Suprapubic skin (tissue), 4 donors: ENCODE measurements at regions not wholly inside any gene's neighbourhood (a gene's known extent, or its start where the extent isn't known, plus 50 kb on each side); places are given as distances from the start of the nearest gene placed in this dataset.

Experiments
- DNase-seq, 2 donors: peaks; one replicate each; pipeline ENCODE4 v3.0.0-alpha.2; 2019; ENCODE audit warnings: low spot score in 2 of 2
- H3K27ac ChIP-seq: fragments of 200-600 bp; sonication (generic); one replicate; pipeline ENCODE4 v1.5.1; 2019
- H3K27me3 ChIP-seq: fragments of 200-600 bp; sonication (generic); one replicate; pipeline ENCODE4 v1.5.1; 2019
- H3K36me3 ChIP-seq: fragments of 200-600 bp; sonication (generic); one replicate; pipeline ENCODE4 v1.5.1; 2019
- H3K4me1 ChIP-seq: fragments of 200-600 bp; sonication (generic); one replicate; pipeline ENCODE4 v1.5.1; 2019
- H3K4me3 ChIP-seq: fragments of 200-600 bp; sonication (generic); one replicate; pipeline ENCODE4 v1.5.1; 2019; ENCODE audit warnings: mild to moderate bottlenecking
- H3K9me3 ChIP-seq: fragments of 200-600 bp; sonication (generic); one replicate; pipeline ENCODE4 v1.5.1; 2019
- EP300 ChIP-seq: sonication (generic); formaldehyde crosslinking; IDR thresholded peaks from one replicate; pipeline ENCODE4 v1.6.1; 2017; ENCODE audit warnings: antibody characterized with exemption
- POLR2A ChIP-seq, 2 donors: fragments of 450-650 bp; IDR thresholded peaks; one replicate each; pipeline ENCODE4 v1.6.1; 2017; ENCODE audit warnings: antibody characterized with exemption in 2 of 2, mild to moderate bottlenecking in 2 of 2, moderate library complexity in 2 of 2
- POLR2AphosphoS5 ChIP-seq, 3 donors: sonication (generic); formaldehyde crosslinking; IDR thresholded peaks; one replicate each; pipeline ENCODE4 v1.6.1; 2017; ENCODE audit warnings: antibody characterized with exemption in 3 of 3
- WGBS: methylation state at CpG from one replicate; pipeline ENCODE4 v1.1.5; 2018; 5-methylcytosine and 5-hydroxymethylcytosine counted together
- TF ChIP-seq, protein P1 (sequence below), 2 donors: fragments of 200-600 bp in 1 of 2; fragments of 450-650 bp in 1 of 2; sonication (generic) in 1 of 2; IDR thresholded peaks; one replicate each; pipeline ENCODE4 v1.5.1; 2016 to 2019; ENCODE audit warnings: antibody characterized with exemption in 2 of 2, mild to moderate bottlenecking in 1 of 2, moderate library complexity in 1 of 2

DNA sequence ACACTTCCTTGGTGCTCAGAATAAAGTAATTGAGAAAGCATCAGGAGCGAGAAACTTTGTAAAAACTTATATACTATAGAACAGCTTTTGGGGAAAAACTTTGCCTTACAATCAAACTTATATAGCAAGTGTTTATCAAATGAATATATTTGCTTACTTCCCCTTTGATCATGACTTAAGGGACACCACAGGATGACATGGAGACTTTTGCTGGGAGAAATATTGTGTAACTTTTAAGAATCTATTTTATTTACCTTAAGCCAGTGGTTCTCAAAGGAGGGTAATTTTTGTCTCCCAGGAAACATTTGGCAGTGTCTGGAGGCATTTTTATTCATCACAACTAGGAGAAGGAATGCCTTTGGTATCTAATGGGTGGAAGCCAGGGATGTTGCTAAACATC is 173.8 kb upstream of the HABP2 start:
- Histone ChIP-seq H3K27me3 (no peaks in the 10 kb centered on the region), H3K4me3 (no peak overlapping the region), H3K36me3 (no peaks in the 10 kb centered on the region), H3K4me1 (peaks cover 16% of the 10 kb centered on the region), H3K27ac (no peak overlapping the region), H3K9me3 (no peaks in the 10 kb centered on the region)
- DNase-seq: no peak
- TF ChIP-seq, protein P1, sequence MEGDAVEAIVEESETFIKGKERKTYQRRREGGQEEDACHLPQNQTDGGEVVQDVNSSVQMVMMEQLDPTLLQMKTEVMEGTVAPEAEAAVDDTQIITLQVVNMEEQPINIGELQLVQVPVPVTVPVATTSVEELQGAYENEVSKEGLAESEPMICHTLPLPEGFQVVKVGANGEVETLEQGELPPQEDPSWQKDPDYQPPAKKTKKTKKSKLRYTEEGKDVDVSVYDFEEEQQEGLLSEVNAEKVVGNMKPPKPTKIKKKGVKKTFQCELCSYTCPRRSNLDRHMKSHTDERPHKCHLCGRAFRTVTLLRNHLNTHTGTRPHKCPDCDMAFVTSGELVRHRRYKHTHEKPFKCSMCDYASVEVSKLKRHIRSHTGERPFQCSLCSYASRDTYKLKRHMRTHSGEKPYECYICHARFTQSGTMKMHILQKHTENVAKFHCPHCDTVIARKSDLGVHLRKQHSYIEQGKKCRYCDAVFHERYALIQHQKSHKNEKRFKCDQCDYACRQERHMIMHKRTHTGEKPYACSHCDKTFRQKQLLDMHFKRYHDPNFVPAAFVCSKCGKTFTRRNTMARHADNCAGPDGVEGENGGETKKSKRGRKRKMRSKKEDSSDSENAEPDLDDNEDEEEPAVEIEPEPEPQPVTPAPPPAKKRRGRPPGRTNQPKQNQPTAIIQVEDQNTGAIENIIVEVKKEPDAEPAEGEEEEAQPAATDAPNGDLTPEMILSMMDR (IDR thresholded peaks at IDR 0.05): no peak
- no peak for TF ChIP-seq POLR2AphosphoS5 (IDR thresholded peaks at IDR 0.05)
- no peak for TF ChIP-seq EP300
- no peak for TF ChIP-seq POLR2A (IDR thresholded peaks at IDR 0.05)
- WGBS: 92% methylated on average over 1 of the region's 1 CpG

DNA sequence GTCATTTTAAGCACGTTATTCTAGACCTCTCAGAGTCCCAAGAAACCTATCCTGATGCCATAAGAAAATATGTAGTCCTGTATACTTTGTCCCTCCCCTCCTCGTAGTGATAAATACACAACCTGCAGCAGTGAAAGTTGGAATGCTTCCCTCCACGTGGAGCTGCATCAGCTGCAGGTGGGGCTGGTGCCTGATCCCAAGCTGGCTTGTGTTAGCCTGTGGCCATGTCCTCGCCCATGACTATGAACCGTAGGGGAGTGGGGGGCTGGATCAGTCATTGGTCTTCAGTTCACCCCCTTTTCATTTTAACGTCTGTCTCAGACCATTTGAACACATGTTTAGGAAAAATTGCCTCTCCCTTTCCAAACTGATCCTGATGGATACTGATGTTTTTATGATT is 171.4 kb upstream of the HABP2 start:
- Histone ChIP-seq H3K9me3 (no peaks in the 10 kb centered on the region), H3K4me1 (peaks cover 26% of the 10 kb centered on the region), H3K27ac (peak overlapping the region; percentile 64), H3K27me3 (no peaks in the 10 kb centered on the region), H3K4me3 (no peak overlapping the region), H3K36me3 (no peaks in the 10 kb centered on the region)
- 56% methylated on average over 6 of the region's 6 CpGs for WGBS
- TF ChIP-seq EP300 (no peak), POLR2AphosphoS5 (IDR thresholded peaks at IDR 0.05) (no peak), POLR2A (IDR thresholded peaks at IDR 0.05) (no peak)
- TF ChIP-seq, protein P1 (IDR thresholded peaks at IDR 0.05): no peak
- no peak for DNase-seq

DNA sequence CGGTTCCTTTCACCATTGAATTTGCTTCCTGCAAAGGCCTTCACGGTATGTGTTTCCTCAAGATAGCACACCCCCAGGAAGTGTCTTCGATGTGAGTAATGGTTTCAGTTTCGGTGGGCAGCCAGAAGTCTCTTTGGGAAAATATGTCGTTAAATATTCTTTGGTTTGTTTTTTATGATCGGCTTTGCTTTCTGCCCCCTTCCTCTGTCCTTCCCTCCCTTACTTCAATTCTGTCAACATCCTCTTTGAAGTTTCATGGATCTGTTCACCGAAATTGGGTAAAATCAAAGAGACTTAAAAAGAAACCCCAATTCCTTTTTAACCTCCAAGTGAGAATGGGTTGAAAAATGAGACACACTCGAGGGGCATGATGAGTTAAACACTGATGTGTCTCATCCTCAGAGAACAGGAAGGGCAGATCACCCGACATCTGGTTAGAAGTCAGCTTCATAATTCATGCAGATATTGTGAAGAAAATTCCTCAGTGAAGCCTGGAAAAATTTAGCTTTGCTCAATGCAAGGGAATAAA is 170.8 kb upstream of the HABP2 start:
- Histone ChIP-seq H3K27me3 (no peaks in the 10 kb centered on the region), H3K27ac (peak overlapping the region; percentile 64), H3K36me3 (no peaks in the 10 kb centered on the region), H3K4me3 (peak overlapping the region; percentile 34), H3K4me1 (peaks cover 26% of the 10 kb centered on the region), H3K9me3 (no peaks in the 10 kb centered on the region)
- DNase-seq: no peak
- TF ChIP-seq POLR2A (IDR thresholded peaks at IDR 0.05) (no peak), EP300 (no peak), POLR2AphosphoS5 (IDR thresholded peaks at IDR 0.05) (no peak)
- TF ChIP-seq, protein P1 (IDR thresholded peaks at IDR 0.05): no peak
- WGBS: 34% methylated on average over 9 of the region's 9 CpGs

- no peak overlapping the region for H3K27ac ChIP-seq
- no peak for DNase-seq
- H3K27me3 ChIP-seq: no peaks in the 10 kb centered on the region
- H3K9me3 ChIP-seq: no peaks in the 10 kb centered on the region
- TF ChIP-seq EP300 (no peak), POLR2A (IDR thresholded peaks at IDR 0.05) (no peak), POLR2AphosphoS5 (IDR thresholded peaks at IDR 0.05) (no peak)
- TF ChIP-seq, protein P1 (IDR thresholded peaks at IDR 0.05): no peak
- H3K36me3 ChIP-seq: no peaks in the 10 kb centered on the region
- peak overlapping the region; percentile 34 for H3K4me3 ChIP-seq
- 75% methylated on average over 3 of the region's 3 CpGs for WGBS
- H3K4me1 ChIP-seq: peaks cover 26% of the 10 kb centered on the region
These were observed 170.2 kb upstream of the HABP2 start for GRCh38 chr10:113382691-113383090.

DNA sequence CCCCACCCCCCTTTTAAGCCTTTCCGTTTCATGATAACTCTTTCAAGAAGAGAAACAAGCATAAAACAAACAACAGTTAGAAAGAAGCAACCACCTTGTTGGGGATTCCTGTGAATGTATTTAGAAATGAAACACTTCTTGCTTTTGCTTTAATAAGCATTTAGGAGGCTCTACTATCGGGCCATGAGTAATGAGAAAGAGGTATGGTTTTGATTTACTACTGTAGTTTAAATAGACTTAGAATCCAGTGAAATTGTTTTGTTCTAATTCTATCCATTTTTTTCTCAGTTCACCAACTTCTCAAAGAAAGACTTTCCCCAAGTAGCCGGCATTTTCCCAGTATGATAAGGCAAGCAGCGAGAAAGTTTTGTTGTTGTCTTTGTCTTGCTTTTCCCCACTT is 168.7 kb upstream of the HABP2 start:
- Histone ChIP-seq H3K9me3 (no peaks in the 10 kb centered on the region), H3K27me3 (no peaks in the 10 kb centered on the region), H3K27ac (no peak overlapping the region), H3K4me3 (no peak overlapping the region), H3K36me3 (no peaks in the 10 kb centered on the region), H3K4me1 (peaks cover 26% of the 10 kb centered on the region)
- no peak for TF ChIP-seq POLR2A (IDR thresholded peaks at IDR 0.05)
- TF ChIP-seq POLR2AphosphoS5 (IDR thresholded peaks at IDR 0.05): no peak
- TF ChIP-seq, protein P1 (IDR thresholded peaks at IDR 0.05): no peak
- 65% methylated on average over 4 of the region's 4 CpGs for WGBS
- no peak for DNase-seq
